Activated T-helper 17 cell treated with anti-CD3 and anti-CD28 coated beads, Interleukin-2, amount 50 U/mL, for 72 hours (primary cell): ENCODE measurements at regions not wholly inside any gene's neighbourhood (a gene's known extent, or its start where the extent isn't known, plus 50 kb on each side); places are given as distances from the start of the nearest gene placed in this dataset.
A peak's percentile ranks its signal among the peaks of the same experiment; 100 is the strongest.

Source experiments
- ATAC-seq: fragments of 150-1000 bp; cut with Tn5 transposase; replicated peaks from 2 replicates; pipeline ENCODE4 v1.10.0; 2021; ENCODE audit warnings: mild to moderate bottlenecking, moderate library complexity
- H3K27ac Mint-ChIP-seq: one replicate; pipeline ENCODE4 v1.8.0; 2022; ENCODE audit warnings: mixed read lengths
- H3K27me3 Mint-ChIP-seq: one replicate; pipeline ENCODE4 v1.8.0; 2022; ENCODE audit warnings: mixed read lengths
- H3K36me3 Mint-ChIP-seq: one replicate; pipeline ENCODE4 v1.8.0; 2022; ENCODE audit warnings: low read depth, mild to moderate bottlenecking, mixed read lengths
- H3K4me1 Mint-ChIP-seq: one replicate; pipeline ENCODE4 v1.8.0; 2022; ENCODE audit warnings: mixed read lengths
- H3K4me3 Mint-ChIP-seq: one replicate; pipeline ENCODE4 v1.8.0; 2022; ENCODE audit warnings: mild to moderate bottlenecking, mixed read lengths
- H3K9me3 Mint-ChIP-seq: one replicate; pipeline ENCODE4 v1.8.0; 2022; ENCODE audit warnings: mixed read lengths

GRCh38 chr2:20919297-20919800 is 96.4 kb upstream of the LDAH start:
- Mint-ChIP-seq H3K36me3 (no peaks in the 10 kb centered on the region), H3K4me1 (no peaks in the 10 kb centered on the region), H3K4me3 (no peak overlapping the region), H3K27ac (no peak overlapping the region), H3K9me3 (no peaks in the 10 kb centered on the region), H3K27me3 (peaks cover 30% of the 10 kb centered on the region)
- ATAC-seq = no peak

DNA sequence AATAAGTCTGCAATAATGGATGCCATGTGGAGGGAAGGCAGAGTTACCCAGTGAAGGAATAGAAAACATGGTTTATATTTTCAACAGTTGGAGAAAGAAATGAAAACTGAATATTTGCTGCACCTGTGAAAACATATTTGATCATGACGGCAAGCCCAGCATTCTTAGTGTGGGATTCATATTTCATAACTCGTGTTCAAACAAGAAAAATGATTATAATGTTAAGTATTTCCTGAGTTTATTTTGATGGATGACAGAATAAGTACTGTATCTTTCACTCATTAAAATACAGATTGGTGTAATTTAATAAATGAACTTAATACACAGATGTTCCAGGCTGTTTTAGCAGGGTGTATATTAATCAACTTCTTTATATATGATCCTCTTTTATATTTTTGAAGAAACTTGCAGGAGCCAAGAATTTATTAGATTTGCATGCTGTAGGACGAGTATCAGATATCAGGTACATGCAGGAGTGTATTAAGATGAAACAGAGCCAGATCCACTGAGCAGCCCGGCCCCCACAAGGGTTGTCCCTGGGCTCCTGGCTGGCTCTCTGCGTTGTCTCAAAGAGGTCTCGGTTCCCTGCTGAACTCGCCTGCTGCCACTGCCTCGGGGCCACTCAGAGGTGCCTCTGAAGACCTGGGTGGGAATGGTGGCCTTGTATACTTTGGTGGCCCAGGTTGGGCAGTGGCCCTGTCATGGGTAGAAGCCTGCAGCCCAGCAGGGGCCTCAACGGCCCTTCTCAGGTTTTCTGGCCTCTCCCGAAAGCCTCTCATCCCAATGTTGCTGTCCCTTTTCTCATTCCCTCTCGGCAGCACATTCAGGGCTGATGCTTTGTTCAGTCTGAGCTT is 95.0 kb upstream of the LDAH start:
- H3K27ac Mint-ChIP-seq = no peak overlapping the region
- H3K27me3 Mint-ChIP-seq = peaks cover 36% of the 10 kb centered on the region
- H3K9me3 Mint-ChIP-seq = no peaks in the 10 kb centered on the region
- no peaks in the 10 kb centered on the region for H3K4me1 Mint-ChIP-seq
- no peaks in the 10 kb centered on the region for H3K36me3 Mint-ChIP-seq
- no peak for ATAC-seq
- H3K4me3 Mint-ChIP-seq = no peak overlapping the region

GRCh38 chr2:20917287-20917660 is 94.4 kb upstream of the LDAH start:
- Mint-ChIP-seq H3K27ac (no peak overlapping the region), H3K4me1 (no peaks in the 10 kb centered on the region), H3K9me3 (no peaks in the 10 kb centered on the region), H3K27me3 (peaks cover 39% of the 10 kb centered on the region), H3K36me3 (no peaks in the 10 kb centered on the region), H3K4me3 (no peak overlapping the region)
- ATAC-seq = no peak

- Mint-ChIP-seq H3K36me3 (no peaks in the 10 kb centered on the region), H3K27ac (no peak overlapping the region), H3K27me3 (peaks cover 44% of the 10 kb centered on the region), H3K4me1 (no peaks in the 10 kb centered on the region), H3K9me3 (no peaks in the 10 kb centered on the region), H3K4me3 (no peak overlapping the region)
- ATAC-seq = no peak
Observed at GRCh38 chr2:20916604-20917286, 93.8 kb upstream of the LDAH start.

GRCh38 chr2:20915271-20915670 is 92.4 kb upstream of the LDAH start:
- H3K4me1 Mint-ChIP-seq = no peaks in the 10 kb centered on the region
- ATAC-seq = no peak
- H3K27me3 Mint-ChIP-seq = peaks cover 50% of the 10 kb centered on the region
- no peak overlapping the region for H3K4me3 Mint-ChIP-seq
- H3K36me3 Mint-ChIP-seq = no peaks in the 10 kb centered on the region
- no peaks in the 10 kb centered on the region for H3K9me3 Mint-ChIP-seq
- H3K27ac Mint-ChIP-seq = no peak overlapping the region

DNA sequence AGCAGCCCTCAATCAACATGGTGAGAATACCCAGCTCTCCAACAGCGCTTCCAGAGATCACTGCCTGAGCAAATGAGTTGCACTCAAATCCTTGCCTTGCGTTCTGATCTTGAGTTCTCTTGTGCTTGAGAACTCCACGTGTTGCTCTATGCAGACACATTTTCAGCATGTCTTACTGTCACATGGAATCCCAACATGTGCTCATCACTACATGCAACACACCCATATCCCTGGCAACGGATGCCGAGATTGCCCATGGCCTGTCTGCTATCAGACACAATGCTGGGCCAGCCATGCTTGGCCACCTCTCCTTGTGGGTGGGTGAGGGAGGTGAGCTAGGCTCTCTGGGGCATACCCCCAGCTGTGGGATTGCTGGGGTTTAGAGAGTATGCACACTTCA is 91.9 kb upstream of the LDAH start:
- peaks cover 51% of the 10 kb centered on the region for H3K27me3 Mint-ChIP-seq
- no peaks in the 10 kb centered on the region for H3K36me3 Mint-ChIP-seq
- H3K4me3 Mint-ChIP-seq = no peak overlapping the region
- ATAC-seq = no peak
- no peaks in the 10 kb centered on the region for H3K9me3 Mint-ChIP-seq
- no peaks in the 10 kb centered on the region for H3K4me1 Mint-ChIP-seq
- H3K27ac Mint-ChIP-seq = no peak overlapping the region

- H3K36me3 Mint-ChIP-seq = no peaks in the 10 kb centered on the region
- H3K9me3 Mint-ChIP-seq = no peaks in the 10 kb centered on the region
- H3K27ac Mint-ChIP-seq = peak overlapping the region; percentile 5
- no peaks in the 10 kb centered on the region for H3K4me1 Mint-ChIP-seq
- no peak for ATAC-seq
- H3K27me3 Mint-ChIP-seq = peaks cover 54% of the 10 kb centered on the region
- no peak overlapping the region for H3K4me3 Mint-ChIP-seq
Observed at GRCh38 chr2:20914087-20914486, 91.2 kb upstream of the LDAH start.

GRCh38 chr2:20913491-20913890 is 90.6 kb upstream of the LDAH start:
- Mint-ChIP-seq H3K4me1 (no peaks in the 10 kb centered on the region), H3K27me3 (peaks cover 57% of the 10 kb centered on the region), H3K36me3 (no peaks in the 10 kb centered on the region), H3K9me3 (no peaks in the 10 kb centered on the region), H3K4me3 (no peak overlapping the region), H3K27ac (peak overlapping the region; percentile 5)
- no peak for ATAC-seq

DNA sequence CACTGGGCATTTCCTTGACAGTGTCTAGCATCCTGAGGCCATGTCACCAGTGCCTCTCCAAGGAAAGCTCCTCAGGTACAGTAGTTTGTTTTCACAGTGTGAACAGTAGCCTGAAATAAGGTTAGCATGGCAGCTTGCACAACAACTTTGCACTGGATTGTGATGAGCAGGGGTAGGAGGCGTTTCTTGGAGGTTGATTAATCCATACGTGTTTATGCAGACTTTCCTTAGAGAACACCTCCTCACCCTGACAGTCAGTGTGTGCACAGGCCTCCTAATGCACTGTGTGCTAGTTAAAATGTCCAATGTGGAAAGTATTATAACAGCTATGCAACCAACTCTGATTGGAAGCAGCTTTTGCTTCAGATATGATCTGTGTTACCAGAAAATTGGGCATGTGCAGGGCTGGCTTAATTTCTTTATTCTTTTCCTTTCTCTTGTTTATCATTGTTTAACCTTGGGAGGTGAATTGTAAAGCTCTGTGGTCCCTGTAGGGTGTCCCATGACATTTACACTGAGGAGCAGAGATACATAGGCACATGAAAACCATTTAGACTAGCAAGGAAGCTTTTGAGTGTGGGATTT is 77.2 kb upstream of the LDAH start:
- no peaks in the 10 kb centered on the region for H3K36me3 Mint-ChIP-seq
- no peaks in the 10 kb centered on the region for H3K4me1 Mint-ChIP-seq
- H3K4me3 Mint-ChIP-seq = no peak overlapping the region
- no peak for ATAC-seq
- peaks cover 22% of the 10 kb centered on the region for H3K27me3 Mint-ChIP-seq
- no peaks in the 10 kb centered on the region for H3K9me3 Mint-ChIP-seq
- H3K27ac Mint-ChIP-seq = no peak overlapping the region

DNA sequence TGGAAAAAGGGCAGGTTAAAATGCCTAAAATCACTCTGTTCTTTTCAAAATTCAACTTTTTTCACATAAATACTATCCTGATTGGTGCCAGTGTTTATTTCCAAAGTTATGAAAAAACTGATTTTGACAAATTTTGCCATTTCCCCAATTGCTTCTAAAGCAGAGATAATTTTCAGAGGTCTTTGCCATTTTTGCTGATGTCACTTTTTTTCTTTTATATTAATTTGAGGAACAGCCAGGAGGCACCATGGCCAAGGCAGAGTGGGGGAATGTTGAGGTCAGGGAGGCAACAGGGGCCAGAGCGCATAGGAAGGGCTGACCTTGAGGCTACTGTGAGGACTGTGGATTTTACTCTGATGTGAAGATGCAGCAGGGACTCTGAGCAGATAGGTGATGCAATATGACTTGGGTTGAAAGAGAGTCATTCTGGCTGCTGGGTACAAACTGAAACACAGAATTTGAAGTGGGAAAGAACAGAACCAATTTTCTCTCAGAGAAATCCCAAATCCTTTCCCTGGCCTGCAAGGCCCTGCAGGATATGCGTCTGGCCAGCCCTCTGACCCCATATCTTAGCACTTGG is 75.1 kb upstream of the LDAH start:
- H3K36me3 Mint-ChIP-seq = no peaks in the 10 kb centered on the region
- no peak for ATAC-seq
- H3K4me1 Mint-ChIP-seq = no peaks in the 10 kb centered on the region
- peaks cover 23% of the 10 kb centered on the region for H3K27me3 Mint-ChIP-seq
- no peak overlapping the region for H3K27ac Mint-ChIP-seq
- H3K9me3 Mint-ChIP-seq = peaks cover 7% of the 10 kb centered on the region
- no peak overlapping the region for H3K4me3 Mint-ChIP-seq

DNA sequence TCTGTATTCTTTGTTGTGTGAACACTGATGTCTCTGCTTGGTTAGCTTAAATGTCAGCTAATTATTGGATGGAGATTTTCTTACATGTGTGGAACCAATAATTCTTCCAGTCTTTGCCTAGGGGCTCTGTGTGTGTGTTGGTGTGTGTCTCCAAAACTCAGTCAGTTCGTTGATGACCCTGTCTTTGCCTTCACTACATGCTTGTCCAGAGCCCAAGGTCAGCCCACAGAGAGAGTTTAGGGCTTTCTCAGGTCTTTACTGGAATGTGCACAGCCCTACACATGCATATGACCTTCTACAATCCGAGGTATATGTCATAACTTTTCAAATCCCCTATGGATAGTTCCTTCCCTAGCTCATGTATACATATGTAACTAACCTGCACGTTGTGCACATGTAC is 74.1 kb upstream of the LDAH start:
- no peak for ATAC-seq
- Mint-ChIP-seq H3K36me3 (no peaks in the 10 kb centered on the region), H3K27me3 (peaks cover 28% of the 10 kb centered on the region), H3K9me3 (peaks cover 9% of the 10 kb centered on the region), H3K27ac (no peak overlapping the region), H3K4me1 (no peaks in the 10 kb centered on the region), H3K4me3 (no peak overlapping the region)

GRCh38 chr2:20884829-20885228 is 61.9 kb upstream of the LDAH start:
- no peak for ATAC-seq
- Mint-ChIP-seq H3K27ac (no peak overlapping the region), H3K9me3 (no peaks in the 10 kb centered on the region), H3K36me3 (no peaks in the 10 kb centered on the region), H3K4me3 (no peak overlapping the region), H3K27me3 (peaks cover 4% of the 10 kb centered on the region), H3K4me1 (no peaks in the 10 kb centered on the region)

DNA sequence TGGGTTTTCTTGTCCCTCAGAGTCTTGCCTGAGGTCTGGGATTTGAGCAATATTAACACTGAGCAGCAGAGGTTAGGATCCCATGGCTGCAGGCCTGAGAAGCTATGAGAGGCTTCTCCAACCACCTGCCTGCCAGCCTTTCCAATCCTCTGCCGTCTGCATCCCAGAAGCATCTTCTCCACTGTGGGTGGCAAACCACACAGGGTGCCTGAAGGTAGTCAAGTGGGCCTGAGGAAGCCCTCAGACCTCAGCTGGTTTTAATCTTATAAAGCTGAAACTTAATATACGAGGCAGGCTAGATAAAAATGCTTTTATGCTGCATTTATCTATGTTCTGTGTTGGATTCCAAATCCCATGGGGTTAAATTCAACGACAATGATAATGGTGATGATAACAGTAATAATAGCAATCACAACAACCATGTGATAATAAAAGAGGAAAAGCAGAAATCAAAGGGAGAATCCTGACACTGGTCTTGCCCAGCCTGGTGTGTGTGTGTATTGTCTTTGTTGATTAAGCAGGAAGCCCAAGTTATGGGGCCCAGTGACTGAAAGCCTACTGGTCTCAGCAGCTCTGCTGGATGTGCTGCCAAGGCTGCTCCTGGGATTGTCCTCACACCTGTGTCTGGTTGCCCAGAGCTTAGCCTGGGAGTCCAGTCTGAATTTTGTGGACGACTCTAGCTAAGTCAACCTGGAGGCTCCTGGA is 59.7 kb upstream of the LDAH start:
- H3K27me3 Mint-ChIP-seq = peaks cover 4% of the 10 kb centered on the region
- no peaks in the 10 kb centered on the region for H3K36me3 Mint-ChIP-seq
- no peaks in the 10 kb centered on the region for H3K9me3 Mint-ChIP-seq
- no peaks in the 10 kb centered on the region for H3K4me1 Mint-ChIP-seq
- no peak overlapping the region for H3K4me3 Mint-ChIP-seq
- no peak overlapping the region for H3K27ac Mint-ChIP-seq
- no peak for ATAC-seq

- no peak for ATAC-seq
- no peaks in the 10 kb centered on the region for H3K4me1 Mint-ChIP-seq
- no peak overlapping the region for H3K4me3 Mint-ChIP-seq
- H3K9me3 Mint-ChIP-seq = no peaks in the 10 kb centered on the region
- no peak overlapping the region for H3K27ac Mint-ChIP-seq
- H3K36me3 Mint-ChIP-seq = no peaks in the 10 kb centered on the region
- H3K27me3 Mint-ChIP-seq = peaks cover 4% of the 10 kb centered on the region
Observed at GRCh38 chr2:20880221-20880771, 57.4 kb upstream of the LDAH start.
